HG03378 (cell line): ENCODE measurements at regions not wholly inside any gene's neighbourhood (a gene's known extent, or its start where the extent isn't known, plus 50 kb on each side); places are given as distances from the start of the nearest gene placed in this dataset.
"Not testable (repeated sequence)": the region's sequence is repeated elsewhere in the genome, so short reads cannot be mapped to it uniquely, and the experiment has no call there.

Source experiments
- ATAC-seq: cut with Tn5 transposase; IDR thresholded peaks from one replicate; pipeline ENCODE4 v1.9.1; 2021; ENCODE audit warnings: mild to moderate bottlenecking, moderate library complexity; ENCODE audit not compliant: unreplicated experiment

DNA sequence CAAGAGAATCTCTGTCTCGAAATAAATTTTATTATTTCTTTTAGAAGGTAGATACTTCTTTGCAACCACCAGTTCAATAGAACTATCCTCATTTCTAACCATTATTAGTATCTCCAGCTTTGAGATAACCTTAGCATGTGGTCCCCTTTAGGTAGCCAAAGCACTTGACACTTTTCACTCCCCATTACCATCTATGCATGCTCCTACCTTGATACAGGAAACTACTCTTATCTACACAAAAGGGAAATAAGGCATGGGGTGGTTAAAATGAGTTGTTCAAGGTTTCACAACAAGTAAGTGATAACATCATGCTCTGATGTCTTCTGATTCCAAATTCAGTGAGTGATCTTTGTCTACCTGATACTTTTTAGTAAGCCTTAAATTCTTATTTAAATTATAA lies 308.2 kb upstream of the CHORDC1 start:
- ATAC-seq, result no peak

DNA sequence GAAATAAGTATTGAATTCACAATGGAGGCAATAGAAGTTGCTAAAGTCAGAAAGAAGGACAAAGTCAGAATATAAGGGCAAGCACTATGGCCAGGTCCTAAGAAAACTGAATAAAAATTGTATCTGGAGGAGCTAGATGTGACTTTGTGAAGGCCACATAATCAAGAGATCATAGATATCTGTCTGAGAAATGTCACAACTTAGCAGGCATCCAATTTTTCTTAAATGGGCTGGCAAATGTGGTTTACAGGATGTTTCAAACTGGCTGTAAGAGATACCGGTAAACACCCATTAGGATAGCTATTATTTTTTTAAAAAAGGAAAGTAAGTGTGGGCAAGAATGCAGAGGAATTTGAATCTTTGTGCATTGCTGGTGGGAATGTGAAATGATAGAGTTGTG lies 303.1 kb upstream of the CHORDC1 start:
- ATAC-seq, result no peak

DNA sequence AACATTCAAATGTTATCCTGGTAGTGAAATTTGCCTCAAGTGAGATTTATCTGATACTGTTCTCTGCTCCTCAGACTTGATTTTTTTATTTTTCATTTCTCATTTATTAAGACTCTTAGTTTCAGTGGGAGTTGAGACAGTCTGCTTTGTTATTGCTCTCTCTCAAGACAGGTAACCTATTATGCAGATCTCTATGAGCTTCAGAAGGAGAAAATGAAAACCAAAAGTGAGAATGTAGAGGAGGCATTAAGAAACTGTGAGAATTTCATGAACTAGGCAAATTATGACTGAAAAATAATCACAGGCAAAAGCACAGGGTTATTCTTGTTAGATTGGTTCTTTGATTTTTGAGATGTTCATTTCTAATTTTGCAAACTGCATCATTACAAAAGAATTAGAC lies 290.0 kb upstream of the CHORDC1 start:
- no peak for ATAC-seq

DNA sequence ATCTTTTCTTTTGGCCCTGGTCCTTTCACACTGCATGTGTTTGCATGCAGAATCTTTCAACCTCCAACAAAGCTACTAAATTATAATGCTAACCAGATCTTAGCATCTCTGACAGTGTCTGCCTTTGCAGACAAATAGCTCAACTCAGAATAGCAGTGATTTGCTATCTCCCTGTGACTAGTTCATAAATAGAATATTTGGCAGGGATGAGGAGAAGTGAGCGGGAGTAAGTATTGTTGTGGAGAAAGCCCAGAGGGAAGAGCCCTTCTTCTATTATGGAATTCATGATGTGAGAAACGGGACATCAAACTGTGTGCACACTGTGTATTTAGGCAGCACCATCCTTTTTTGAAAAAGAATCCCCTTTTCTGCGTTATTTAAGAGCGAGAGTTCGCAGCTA lies 288.0 kb upstream of the CHORDC1 start:
- no peak for ATAC-seq

DNA sequence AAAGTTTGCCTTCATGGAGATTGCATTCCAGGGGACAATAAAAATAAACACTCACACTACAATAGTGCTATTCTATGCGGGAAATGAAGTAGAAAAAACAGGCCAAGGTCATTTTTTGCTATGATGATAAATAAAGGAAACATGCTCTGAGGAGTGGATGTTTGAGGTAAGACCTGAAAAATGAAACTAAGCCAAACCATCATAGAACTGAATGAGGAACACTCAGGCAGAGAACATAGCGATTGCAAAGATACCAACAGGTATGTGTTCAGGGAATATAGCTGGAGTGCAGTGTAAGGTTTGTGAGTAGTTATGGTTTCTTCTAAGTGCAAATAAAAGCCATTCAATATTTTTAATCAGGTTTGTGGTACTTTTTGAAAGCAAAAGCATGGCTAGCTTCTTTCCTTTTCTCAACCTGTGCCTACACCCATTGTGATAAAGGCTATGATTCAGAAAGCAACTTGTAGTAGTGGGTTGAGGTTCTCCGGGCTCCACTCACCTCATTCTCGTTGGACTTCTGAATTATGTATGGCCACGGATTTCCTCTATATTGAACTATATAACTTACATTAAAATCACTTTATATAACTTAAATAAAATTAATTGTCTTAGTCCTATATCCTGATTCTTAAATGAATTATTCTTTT lies 278.2 kb upstream of the CHORDC1 start:
- no peak for ATAC-seq

DNA sequence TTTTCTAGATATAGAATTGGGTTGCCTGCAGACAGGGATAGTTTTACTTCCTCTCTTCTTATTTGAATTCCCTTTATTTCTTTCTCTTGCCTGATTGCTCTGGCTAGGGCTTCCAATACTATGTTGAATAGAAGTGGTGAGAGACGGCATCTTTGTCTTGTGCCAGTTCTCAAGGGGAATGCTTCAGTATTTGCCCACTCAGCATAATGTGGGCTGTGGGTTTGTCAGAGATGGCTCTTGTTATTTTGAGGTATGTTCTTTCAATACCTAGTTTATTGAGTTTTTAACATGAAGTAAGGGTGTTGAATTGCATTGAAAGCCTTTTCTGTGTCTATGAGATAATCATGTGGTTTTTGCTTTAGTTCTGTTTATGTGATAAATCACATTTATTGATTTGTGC lies 273.9 kb upstream of the CHORDC1 start:
- ATAC-seq, result no peak

DNA sequence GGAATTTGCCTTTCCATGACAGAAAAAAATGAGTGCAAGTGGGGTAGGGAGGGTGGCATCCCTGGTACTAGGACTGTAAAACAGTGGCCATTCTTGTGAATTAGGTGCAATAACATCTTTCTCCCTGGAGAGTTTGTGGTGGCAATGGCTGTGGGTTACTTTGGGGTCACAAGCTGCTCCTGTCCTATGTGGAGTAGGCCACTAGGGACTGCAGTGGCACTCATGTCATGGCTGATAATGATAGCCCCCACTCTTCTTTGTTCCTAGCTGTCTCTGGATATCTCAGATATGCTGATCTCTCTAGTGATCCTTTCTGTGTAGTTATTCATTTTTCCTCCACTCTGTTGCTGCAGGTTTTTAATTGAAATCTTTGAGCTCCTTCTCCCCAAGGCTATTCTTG lies 270.5 kb upstream of the CHORDC1 start:
- ATAC-seq, result no peak

DNA sequence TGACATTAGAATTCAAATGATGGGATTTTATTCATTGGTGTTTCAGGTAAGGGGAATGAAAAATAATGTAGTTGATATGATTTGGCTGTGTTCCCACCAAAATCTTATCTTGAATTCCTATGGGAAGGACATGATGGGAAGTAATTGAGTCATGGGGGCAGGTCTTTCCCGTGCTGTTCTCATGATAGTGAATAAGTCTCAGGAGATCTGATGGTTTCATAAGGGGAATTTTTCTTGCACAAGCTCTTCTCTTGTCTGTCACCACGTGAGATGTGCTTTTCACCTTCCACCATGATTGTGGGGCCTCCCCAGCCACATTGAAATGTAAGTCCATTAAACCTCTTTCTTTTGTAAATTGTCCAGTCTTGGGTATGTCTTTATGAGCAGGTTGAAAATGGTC lies 268.6 kb upstream of the CHORDC1 start:
- ATAC-seq, result no peak

DNA sequence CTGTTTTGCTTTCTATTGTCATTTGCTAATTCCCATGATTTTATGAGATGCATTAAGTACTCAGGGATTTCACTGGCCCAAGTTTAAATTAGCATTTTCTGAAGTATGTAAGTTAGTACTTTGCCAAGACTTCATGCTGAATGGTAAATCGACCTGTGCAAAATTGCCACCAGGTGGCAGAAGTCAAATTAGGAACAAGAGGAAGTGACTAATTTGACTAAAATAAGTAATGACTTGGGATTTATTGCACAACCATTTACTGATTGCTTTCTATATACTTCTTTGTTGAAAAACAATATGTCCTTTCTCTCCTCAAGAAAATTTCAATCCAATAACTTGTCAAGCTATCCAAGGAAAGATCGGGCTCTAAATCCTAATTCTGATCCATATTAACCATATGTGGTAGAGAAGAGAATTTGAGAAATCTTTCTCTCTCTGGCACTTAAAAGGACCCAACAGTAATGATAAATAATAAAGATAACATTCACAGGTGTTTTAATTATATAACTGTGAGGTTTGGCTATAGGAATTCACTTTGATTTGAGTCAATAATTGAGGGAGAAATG lies 253.7 kb upstream of the CHORDC1 start:
- peak; percentile 69 for ATAC-seq

DNA sequence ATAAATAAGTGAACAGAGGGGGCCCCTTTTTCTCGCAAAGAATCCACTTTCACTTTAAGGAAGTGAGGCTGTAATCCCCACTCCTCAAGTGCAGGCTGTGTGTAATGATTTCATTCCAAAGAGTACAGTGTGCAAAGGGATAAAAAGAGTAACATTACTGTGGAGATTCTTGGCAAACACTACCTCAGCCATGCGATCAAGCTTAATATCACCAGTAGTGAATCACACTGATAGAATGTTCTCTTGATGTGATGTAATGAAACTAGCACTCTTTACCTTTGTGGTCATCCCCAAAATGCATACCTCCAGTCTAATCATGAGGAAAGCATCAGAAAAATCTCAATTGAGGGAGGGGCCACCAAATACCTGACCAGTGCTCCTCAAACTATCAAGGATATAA lies 246.1 kb upstream of the CHORDC1 start:
- ATAC-seq, result no peak

DNA sequence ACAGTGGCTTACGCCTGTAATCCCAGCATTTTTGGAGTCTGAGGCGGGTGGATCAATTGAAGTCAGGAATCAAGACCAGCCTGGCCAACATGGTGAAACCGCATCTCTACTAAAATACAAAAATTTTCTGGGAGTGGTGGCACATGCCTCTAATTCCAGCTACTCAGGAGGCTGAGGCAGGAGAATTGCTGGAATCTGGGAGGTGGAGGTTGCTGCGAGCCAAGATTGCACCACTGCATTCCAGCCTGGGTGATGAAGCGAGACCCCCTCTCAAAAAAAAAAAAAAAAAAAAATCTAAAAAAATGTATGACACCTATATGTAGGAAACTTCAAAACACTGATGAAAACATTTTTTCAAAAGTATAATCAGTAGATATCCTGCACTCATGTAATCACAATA lies 242.7 kb upstream of the CHORDC1 start:
- no peak for ATAC-seq

DNA sequence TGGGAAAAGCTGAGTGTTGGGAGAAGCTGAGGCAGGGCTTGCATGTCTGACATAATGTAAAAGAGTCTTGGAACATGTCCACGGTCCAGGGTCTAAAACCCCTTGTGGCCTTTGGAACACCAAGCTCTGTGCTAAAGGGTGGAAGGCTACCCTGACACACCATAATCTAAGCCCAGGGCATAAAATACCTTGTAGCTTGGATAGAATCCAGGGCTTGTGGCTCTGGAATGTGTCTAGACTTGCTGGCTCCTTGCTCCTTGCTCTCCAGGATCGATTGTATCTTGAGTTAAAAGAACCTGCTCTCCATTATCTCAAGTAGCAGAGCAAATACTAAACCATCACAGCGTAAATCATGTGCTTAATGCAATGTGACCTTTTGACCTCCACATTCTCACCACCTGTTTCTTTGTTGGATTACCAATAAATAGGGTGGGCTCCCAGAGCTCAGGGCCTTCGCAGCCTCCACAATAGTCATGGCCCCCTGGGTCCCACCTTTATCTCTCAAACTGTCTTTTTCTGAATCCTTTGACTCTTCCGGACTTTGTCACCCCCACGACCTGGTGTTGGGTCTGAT lies 232.6 kb upstream of the CHORDC1 start:
- ATAC-seq, result not testable (repeated sequence)

DNA sequence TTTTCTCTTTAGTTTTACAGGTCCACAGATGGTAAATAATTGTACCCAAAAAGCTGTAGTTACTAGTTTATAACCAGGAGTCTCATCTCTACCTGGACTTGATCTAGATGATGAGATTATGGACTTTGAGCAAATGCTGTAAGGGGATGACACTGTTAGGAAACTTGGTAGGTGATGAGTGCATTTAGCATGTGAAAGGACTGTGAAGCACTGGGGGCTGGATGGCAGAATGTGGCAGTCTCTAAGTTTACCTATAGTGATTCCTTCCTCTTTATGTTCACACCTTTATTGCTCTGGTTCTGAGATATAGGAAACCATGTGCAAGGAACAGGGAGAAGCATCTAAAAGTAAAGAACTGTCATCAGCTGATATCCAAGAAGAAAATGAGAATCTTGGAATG lies 230.7 kb upstream of the CHORDC1 start:
- no peak for ATAC-seq

DNA sequence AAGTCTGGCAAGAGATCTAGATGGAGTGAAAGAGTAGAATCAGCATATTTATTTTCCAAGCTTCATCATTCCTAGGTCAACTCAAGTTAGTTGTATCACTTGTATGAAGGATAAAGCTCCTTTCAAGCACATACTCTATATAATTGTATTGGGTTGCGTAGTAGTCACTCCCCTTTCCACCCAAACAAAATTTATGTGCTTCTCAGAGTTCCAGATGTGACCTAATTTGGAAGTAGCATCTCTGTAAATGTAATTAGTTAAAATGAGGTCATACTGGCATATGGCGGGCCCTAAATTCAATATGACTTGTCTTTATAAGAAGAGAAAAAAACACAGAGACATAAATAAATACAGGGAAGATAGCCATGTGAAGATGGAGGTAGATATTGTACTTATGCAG lies 226.8 kb upstream of the CHORDC1 start:
- ATAC-seq, result no peak

DNA sequence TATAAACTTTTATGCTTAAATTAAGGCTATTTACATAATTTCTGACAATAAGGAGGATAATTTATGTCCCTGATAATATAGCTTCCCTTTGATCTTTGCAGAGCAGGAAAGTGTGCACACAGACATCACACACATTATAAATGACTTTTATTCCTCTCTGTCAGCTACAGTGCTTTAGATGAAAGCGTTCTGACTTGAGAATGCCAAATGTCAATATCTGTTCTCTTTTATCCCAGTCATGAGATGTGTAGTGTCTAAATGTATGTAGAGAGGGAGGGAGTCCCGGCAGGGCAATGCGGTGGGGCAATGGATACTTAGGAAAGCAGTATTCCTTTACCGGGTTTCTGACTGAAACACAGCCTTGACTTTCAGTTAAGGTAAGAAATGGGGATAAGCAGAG lies 225.4 kb upstream of the CHORDC1 start:
- no peak for ATAC-seq

DNA sequence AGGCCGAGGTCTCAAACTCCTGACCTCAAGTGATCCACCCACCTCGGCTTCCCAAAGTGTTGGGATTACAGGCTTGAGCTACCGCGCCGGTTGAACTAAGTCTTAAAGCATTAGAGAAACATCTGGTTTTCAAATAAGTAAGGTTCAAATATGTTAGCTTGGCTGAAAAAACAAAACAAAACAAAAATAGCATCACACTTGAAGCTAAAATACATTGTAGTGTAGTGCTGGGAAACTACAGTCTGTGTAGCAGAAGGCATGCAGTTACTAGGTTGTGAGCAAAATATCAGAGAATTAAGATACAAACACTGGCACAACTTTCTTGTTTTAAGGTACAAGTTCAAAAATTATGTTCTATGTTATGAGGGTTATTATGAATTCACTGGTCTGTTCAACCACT lies 224.8 kb upstream of the CHORDC1 start:
- no peak for ATAC-seq

DNA sequence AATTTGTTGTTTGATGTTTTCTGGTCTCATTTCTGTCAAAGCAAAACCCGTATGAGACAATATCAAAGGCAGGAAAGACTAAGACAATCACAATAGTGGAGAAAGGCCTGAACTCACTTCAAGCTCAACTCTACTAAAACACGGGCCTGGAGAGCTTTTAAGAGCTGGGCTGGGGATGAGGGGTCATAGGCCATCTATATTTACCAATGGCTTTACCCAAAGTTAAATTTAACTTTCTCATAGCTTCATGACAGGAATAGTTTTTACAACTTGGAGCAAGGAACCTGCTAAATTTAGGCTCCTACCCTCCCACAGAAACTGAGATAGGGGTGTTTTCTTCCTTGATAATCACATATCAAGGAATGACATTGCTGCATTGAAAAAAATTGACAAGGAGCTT lies 223.4 kb upstream of the CHORDC1 start:
- ATAC-seq, result no peak

DNA sequence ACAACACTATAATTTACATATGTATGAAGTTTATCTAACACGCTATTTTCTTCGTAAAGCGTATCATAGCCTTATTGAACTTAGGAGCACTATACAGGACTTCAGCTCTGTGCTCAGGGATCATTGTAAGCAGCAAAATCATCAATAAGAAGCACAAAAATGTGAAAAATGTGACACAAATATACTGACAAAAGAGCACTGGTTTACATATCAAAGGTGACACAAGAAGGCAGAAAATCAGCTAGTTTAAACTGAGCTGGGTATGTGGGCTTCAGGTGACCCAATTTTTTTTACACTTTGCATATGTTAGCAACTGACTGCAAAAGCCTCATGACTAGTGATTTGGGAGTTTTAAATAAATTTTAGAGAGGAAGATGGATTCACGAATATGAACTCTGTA lies 215.2 kb upstream of the CHORDC1 start:
- ATAC-seq, result no peak

DNA sequence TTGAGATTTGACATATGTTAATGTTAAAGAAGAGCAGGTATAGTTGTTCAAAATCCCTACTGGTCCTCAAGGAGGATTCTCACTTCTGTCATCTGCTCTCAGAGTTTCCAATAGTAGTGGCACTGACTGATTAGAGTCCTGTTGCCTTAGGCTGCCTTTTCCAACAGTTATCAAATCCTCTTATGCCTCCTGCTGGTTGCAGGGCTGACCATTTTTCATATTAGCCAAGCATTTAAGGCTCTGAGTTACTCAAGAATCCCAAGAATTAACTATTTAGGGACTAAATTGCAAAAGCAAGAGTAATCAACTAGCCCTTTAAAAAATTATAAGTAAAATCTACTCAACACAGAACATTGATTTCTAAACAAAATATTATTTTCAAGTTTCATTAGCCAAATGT lies 212.0 kb upstream of the CHORDC1 start:
- no peak for ATAC-seq

DNA sequence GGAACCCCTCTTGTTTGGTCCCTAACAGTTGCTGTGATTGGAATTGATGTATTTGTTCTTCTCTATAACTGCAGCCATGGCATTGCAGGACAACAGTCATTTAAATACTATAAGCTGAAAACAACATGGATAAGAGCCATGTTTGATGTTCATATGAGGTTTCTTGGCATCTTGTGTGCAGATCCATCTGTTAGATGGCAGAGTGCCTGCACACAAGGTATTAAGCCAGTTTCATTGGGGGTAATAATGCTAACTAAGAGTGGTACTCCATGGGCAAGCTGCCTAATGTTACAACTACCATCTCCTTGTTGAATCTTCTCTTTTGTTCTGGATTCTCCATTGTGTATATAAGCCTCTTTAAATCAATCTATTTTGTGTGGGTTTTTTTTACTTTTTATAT lies 206.0 kb upstream of the CHORDC1 start:
- ATAC-seq, result no peak

DNA sequence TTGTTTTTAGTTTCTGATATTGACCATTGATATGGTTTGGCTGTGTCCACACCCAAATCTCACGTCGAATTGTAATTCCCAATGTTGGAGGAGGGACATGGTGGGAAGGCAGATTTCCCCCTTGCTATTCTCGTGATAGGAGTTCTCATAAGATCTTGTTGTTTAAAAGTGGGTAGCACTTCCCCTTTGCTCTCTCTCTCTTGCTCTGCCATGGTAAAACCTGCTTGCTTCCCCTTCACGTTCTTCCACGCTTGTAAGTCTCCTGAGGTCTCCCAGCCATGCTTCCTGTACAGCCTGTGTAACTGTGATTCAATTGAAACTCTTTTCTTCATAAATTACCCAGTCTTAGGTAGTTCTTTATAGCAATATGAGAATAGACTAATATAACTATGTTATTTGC lies 203.6 kb upstream of the CHORDC1 start:
- ATAC-seq, result no peak

DNA sequence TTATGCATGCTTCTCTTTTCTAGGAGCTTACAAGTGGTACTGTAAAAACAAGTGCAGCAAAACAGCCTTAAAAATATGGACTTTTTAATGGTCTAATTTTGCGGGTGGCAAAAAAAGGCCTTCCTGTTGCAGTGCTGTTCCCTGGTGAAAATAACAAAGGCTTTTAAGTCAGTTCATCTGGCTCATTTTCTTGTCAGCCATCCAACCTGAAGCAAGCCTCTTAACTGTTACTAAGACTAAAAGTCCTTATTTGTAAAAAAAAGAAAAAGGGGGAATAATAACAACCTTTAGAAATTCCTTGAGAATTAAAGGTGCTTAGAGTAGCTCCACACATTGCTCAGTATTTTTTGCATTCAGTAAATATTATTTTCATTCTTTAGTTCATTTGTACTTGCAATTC lies 200.5 kb upstream of the CHORDC1 start:
- ATAC-seq, result no peak

DNA sequence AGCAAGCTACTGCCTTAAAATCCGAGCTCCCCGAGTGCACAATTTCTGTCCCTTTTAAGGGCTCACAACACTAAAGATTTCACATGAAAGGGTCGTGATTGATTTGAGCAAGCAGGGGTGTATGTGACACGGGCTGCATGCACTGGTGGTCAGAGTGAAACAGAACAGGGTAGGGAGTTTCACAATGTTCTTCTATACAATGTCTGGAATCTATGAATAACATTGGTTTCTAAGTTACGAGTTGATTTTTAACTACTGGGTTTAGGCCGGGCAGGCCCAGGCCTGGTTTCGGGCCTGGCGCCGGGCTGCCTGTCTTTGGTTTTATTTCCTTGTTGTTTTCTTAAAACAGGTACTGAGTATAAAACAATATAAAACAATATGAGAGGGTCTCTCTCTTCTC lies 199.9 kb upstream of the CHORDC1 start:
- not testable (repeated sequence) for ATAC-seq
